Stomach (tissue), 4 donors: ENCODE measurements at regions not wholly inside any gene's neighbourhood (a gene's known extent, or its start where the extent isn't known, plus 50 kb on each side); places are given as distances from the start of the nearest gene placed in this dataset.
"Not testable (repeated sequence)": the region's sequence is repeated elsewhere in the genome, so short reads cannot be mapped to it uniquely, and the experiment has no call there.

Source experiments
- CTCF ChIP-seq, 7 experiments: fragments of 450-650 bp in 4 of 7; fragments of 200-600 bp in 3 of 7; sonication (generic) in 3 of 7; IDR thresholded peaks; one replicate each; pipeline ENCODE4 v1.5.1; 2016 to 2019; ENCODE audit warnings: antibody characterized with exemption in 7 of 7, control low read depth in 2 of 7, mild to moderate bottlenecking in 1 of 7
- POLR2A ChIP-seq, 4 donors: fragments of 450-650 bp; IDR thresholded peaks; one replicate each; pipeline ENCODE4 v1.6.1; 2016; ENCODE audit warnings: antibody characterized with exemption in 4 of 4, control low read depth in 2 of 4, mild to moderate bottlenecking in 1 of 4, moderate library complexity in 1 of 4
- POLR2AphosphoS5 ChIP-seq, 3 donors: sonication (generic); formaldehyde crosslinking; IDR thresholded peaks; one replicate each; pipeline ENCODE4 v1.6.1; 2016; ENCODE audit warnings: antibody characterized with exemption in 3 of 3

GRCh38 chr13:94837056-94837455 is 124.7 kb upstream of the SOX21 start:
- TF ChIP-seq CTCF, POLR2AphosphoS5, POLR2A (IDR thresholded peaks at IDR 0.05): not testable (repeated sequence)
